ENCODE measurements at regions not wholly inside any gene's neighbourhood (a gene's known extent, or its start where the extent isn't known, plus 50 kb on each side); places are given as distances from the start of the nearest gene placed in this dataset.
"Not testable (repeated sequence)": the region's sequence is repeated elsewhere in the genome, so short reads cannot be mapped to it uniquely, and the experiment has no call there.

DNA sequence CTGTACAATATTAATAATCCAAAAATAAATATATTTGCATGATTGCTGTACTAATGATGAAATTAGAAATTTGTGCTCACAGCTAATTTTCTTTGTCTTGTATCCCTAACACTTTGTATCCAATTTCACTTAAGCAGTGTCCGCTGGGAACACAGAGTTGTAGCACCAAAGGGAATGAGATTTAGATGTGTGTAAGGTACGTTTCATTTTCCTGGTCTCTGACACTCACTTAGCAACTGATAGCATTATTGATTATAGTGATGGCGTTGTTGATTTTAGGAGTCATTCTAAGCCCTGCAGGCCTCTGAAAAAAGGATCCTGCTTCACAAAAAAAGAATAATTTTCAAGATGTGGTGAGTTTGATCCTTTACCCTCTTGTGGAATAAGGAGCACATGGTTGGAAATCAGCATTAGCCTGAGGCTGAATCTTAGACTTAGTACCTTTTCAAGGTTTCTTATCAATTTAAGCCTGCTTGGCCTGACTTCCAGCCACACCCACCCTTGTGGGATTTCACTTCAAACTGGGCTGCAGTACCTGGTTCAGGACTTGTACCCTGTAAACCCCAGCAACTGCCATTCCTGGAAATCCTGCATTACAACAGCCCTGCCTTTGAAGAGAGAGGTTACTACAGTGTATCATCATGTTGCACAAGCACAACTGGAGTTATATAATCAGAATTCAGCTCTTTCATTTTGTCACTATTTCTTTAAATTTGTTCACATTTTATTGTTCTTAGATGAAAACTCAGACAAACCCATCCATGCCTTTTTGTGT lies 116.2 kb downstream of the RND3 start:
- no peak for DNase-seq (ENCODE audit: low read depth in 2 of 2)

DNA sequence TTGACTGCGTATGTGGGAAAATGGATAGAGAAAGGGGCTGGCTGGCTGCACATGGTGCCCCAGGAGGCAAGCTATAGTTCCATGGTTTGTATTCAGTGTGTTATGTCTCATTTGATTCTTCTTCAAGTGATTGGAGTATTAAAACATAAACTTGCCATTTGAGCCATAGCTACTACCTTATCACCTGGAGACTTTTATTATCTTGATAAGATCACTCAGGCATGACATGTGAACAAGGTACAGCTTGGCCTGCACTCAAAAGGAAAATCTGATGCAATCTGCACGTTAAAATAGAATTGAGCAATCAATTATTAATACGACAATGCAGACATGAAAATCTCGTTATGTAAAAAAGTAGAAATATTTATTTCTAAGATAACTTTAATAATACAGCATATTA lies 116.9 kb downstream of the RND3 start:
- no peak for DNase-seq (ENCODE audit: low read depth in 2 of 2)

DNA sequence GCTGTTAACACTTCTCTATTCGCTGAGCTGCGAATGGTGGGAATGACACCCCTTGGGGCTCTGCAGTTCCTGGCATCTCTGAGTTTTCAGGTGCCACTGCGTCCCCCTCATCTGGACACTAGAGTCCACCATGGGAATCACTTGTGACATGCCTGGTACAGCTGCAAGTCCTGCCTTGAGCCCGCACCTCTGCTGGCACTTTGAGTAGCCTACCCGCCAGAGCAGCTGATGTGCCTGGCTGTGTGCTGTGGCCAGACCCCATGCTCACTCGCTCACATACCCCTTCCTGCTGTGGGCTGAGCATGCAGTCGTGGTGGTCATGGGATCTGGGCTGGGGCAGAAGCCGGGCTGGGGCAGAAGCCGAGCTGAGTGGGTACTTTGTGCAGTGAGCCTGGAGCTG lies 117.6 kb downstream of the RND3 start:
- DNase-seq (ENCODE audit: low read depth in 2 of 2) = no peak

DNA sequence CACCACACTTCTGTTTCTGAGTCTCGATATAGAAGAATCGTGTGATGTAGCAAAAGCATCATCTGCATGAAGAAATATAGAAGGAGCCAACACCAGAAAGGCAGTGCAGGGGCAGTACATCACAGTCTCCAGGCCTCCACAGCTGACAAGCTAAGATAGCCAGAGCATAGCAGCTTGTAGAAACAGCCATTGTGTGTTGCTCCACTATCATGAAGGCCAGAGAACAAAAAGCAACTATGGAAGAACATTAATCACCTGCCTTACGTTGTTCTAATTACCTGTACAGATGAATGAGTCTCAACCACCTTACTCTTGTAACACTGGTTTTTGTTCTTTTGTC lies 129.0 kb downstream of the RND3 start:
- DNase-seq (ENCODE audit: low read depth in 2 of 2) = no peak

DNA sequence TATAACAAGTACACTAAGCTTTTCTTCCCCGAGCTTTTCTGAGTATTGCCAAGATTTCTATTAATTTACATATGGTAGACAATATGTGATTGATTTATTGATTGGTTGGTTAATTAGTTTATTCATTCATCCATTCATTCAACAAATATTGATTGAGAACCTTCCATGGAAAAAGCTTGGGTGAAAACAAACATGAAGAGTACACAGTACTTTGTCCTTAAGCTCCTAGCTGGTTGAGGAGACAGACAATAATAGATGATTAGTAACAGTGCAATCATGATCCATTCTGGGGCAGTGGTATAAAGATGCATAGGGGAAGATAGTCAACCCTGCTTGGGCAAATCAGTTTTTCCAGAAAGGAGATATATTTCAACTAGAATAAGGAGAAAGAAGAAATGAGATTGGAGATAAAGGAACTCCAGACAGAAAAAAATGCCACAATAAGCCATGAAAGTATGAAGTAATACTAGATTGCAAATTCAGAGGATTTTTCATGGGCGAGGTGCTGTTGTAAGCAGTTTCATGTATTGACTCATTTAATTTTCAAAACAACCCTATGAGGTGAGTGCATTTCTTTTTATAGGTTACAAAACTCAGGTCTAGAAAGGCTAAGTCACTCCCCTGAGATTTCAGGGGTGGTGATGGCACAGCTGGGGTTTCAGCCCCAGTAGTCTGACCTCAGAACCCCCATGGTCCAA lies 129.5 kb downstream of the RND3 start:
- DNase-seq (ENCODE audit: low read depth in 2 of 2) = no peak

DNA sequence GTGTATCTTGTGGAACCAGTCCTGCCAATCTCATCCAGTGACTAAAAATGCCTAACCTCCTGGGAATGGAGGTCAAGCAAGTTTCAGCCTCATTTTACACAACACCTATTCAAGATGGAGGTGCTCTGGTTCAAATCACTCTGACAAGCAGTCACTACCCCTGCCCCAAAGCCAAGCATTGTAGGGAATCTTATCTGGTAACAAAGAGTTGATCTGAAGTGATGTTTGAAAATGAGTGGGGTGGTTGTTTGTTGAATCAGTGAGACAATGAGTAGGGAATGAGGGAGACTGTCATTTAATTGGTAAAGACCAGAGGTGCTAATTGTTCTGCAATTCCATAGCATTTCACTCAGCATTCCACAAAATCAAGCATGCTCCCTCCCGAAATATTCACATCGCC lies 132.0 kb downstream of the RND3 start:
- DNase-seq (ENCODE audit: low read depth in 2 of 2) = no peak

DNA sequence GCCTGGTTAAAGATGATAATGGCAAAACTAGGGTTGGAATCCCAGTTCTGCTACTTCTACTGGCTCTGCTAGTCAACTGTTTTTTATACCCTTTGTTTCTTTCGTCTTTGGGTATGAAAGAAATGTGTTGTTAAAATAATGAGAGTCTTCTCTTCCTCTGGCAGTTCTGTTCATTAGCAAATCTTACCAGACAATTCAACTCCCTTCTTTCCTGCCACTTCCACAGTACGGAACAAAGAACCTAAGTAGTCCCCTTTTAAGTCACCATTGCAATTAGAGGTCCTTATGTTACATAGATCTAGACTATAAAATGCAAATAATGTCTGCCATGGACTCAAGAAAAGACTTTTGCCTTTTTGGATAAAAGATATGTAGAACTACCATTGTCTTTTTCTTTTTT lies 134.1 kb downstream of the RND3 start:
- no peak for DNase-seq (ENCODE audit: low read depth in 2 of 2)

DNA sequence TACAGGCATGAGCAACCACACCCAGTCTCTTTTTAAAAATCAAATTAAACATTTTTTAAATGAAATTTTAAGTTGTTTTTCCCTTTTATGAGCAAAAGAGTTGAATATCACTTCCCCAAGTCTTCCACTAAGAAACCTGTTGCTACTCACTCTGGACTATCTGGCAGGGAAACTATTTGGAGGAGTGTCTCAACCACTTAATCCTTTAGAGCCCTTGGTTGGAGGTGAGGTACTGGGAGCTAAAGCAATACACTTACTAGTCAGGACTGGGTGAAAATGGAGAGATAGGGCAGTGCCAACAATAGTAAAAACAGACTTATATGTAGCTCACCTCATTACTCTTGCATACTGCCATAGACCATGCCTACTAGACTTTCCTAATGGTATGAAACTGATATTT lies 135.5 kb downstream of the RND3 start:
- DNase-seq (ENCODE audit: low read depth in 2 of 2) = no peak

DNA sequence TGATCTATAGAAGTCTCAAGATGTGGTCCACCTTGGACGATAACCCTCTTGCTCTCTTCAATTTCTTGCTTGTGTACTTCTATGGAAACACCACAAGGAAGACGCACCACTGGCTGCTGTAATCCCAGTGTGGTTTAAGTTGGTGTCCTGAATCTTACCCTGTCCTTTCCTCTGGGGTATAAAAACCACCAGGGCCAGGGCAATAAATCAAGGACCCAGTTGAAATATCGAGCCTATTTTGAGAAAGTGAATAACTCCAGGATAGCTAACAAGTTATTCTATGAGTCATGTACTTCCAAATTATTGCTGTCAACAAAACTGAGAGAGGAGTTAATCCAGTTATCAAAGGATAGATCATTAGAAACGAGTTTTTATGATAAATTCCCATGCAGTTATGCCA lies 137.0 kb downstream of the RND3 start:
- DNase-seq (ENCODE audit: low read depth in 2 of 2) = no peak

DNA sequence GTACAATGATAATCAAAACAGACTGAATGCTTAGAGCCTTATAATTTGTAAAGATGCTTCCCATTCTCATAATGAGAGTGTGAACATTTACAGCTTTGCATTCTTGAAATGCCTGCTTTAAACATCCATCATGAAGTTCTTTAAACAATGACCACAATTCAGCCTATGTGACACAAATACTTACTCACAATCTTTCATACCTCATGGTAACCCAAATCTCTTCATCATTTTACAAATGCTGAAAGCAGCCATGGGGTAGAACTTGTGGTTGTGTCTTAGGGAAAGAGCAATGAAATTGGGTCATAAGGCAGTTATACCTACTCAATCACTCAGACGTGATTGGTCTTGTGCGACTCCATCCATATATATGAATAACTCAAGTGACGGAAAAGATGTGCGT lies 140.7 kb downstream of the RND3 start:
- no peak for DNase-seq (ENCODE audit: low read depth in 2 of 2)

DNA sequence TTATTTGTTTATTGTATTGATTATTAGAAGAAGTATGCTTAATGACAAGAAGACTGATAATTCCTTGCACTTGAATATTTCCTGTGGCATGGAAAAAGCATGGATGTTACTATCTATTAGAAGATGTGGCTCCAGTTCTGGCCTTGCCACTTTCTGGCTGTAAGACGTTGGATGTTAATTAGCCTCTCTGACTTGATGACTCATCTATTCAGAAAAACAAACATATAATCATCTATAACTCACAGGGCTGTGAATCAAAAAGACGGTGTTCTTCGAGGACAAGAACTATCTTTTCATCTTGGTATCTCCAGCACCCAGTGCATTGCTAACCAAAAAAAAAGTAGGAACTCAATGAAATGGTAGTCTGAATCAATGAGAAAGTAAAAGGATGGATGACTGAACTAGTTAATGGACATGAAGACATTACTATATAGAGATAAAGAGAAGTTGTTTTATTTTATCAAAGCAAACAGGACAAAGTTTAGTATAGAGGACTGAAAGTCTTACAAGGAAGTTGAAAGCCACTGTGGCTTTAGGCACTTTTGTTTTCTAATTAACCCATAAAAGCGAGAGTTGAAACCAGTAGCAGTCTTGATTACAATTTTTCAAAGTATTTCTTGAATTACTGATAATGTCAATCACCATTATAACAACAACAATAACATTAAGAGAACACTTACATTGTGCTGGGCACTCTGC lies 145.3 kb downstream of the RND3 start:
- no peak for DNase-seq (ENCODE audit: low read depth in 2 of 2)

DNA sequence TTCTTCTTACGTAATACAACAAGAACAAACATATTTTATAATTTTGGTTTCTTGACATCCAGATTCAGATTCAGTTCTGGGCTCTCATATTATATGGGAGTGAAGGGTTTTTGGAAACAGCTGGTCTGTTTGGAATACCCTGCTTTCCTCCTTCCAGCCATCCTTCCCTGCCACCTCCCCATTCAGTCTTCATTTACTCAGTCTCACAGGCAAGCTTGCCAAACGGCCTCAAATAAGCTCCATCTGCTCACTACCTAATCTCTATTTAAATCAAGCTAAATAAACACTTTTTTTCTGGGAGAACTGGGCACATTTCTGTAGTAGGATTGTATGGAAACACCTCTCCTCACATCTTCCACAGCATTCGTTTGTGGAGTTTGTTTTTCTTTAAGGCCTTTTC lies 147.5 kb downstream of the RND3 start:
- DNase-seq (ENCODE audit: low read depth in 2 of 2) = no peak

DNA sequence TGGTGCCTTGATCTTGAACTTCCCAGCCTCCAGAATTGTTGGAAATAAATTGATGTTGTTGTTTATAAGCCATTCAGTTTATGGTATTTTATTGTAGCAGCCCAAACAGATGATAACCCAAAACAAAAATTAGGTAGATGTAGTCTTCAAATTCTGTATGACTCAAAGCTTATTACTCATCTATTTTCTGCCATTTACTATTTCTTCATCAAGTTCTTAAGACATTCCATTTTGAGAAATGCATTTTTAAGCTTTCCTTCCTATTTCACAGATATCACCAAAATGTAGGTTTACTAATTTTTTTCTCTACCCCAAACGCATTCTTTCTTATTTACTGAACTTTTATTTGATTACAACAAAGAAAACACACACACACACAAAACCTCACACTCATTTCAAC lies 148.2 kb downstream of the RND3 start:
- DNase-seq (ENCODE audit: low read depth in 2 of 2) = no peak

DNA sequence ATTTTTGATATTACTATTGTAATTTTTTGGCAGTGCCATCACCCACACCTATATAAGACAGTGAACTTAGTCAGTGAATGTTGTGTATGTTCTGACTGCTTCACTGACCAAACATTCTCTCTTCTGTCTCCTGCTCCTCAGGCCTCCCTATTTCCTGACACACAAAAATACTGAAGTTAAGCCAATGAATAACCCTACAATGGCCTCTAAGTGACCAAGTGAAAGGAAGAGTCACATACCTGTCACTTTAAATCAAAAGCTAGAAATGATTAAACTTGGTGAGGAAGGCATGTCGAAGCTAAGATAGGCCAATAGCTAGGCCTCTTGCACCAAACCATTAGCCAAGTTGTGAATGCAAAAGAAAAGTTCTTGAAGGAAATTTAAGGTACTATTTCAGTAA lies 151.9 kb downstream of the RND3 start:
- no peak for DNase-seq (ENCODE audit: low read depth in 2 of 2)

DNA sequence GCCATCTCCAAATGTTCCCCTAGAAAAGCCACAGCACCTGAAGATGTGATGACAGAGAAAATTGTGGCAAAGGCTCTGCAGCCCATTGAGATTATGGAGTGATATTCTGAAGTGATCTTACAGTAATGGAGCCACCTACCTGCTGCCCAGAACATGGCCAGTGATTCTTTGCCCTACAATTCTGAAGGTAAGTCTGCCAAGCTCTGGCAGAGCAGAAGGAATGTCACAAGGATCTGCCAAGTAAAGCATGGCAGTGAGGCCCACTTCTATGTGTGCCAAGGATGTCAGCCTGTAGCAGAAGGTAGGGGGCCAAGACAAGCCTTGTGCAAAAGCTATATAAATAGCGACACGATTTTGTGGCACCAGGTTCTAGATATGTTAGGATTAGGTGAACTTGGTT lies 155.1 kb downstream of the RND3 start:
- DNase-seq (ENCODE audit: low read depth in 2 of 2) = no peak

DNA sequence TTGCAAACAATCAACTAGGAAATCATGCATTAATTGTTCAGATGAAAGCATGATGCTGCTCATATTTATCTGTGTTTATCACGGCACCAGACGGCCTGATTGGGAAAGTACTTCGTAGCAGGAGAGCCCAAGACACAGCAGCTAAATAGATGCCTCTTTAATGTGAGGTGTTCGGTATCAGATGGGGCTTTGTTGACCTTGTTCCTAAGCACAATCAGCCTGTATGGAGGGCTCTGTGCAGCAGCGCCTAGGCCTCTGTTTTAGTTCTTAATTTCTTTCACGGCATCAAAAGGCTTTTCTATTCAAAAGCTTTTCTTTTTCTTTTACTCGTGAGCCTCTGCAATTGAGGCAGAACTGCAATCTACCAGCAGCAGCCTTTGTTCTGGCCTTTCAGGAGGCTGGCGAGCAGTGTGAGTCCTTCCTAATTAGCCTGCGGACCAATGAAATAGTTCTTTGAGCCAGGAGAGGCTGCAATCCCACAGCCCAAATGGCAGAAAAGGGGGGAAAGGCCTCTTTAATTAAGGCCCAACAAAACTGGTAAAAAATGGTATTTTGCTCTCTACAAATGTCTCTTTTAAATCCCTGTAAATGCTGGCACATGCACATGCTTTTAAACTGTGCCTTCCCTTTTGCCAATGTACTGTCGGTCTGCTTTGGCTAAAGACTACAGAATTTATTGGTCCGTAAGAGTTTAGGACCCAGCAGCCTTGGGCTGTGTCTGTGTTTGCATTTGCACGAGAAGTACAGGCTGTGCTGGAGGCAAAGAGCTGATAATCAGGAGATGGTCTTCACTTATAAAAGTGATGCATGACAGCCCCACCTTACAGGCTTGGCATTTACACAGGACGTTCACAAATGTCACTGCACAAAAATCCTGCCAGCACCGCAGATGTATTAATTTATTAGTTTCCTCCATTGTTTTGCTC lies 159.6 kb downstream of the RND3 start:
- DNase-seq (ENCODE audit: low read depth in 2 of 2) = no peak

DNA sequence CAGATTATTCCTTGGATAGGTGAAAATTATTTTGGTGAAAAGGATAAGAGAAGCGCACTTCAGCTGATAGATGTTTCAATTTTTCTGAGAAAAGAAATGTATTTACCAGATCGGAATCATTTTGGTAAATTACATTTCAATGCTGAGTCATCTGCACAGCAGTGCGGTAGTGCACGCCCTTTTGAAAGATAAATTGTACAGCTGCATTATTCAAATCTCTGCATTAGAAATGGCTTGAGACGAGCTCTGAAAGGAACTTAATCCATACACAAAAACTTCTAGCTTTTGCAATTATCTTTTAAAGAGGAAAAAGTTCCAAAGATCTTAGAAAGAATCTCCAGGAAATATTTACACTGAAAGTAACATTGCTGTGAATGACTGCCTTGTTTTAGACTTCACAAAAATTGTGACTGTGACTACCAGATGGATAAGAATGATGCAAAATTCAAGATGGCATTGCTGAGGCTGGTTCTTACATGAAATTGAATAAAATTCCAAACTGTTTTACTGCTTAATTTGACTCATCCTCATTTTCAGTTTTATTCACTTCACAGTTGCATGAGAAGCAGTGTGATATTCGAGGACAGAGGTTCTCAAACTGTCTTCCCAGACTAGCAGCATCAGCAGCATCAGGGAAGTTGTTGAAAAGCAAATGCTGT lies 161.7 kb downstream of the RND3 start:
- no peak for DNase-seq (ENCODE audit: low read depth in 2 of 2)

DNA sequence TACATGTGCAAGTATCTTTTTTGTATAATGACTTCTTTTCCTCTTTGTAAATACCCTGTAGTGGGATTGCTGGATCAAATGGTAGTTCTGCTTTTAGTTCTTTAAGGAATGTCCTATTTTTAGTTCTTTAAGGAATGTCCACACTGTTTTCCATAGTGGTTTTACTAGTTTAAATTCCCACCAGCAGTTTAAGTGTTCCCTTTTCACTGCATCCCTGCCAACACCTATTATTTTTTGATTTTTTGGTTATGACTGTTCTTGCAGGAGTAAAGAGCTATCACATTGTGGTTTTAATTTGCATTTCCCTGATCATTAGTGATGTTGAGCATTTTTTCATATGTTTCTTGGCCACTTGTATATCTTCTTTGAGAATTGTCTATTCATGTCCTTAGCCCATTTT lies 164.4 kb downstream of the RND3 start:
- not testable (repeated sequence) for DNase-seq (ENCODE audit: low read depth in 2 of 2)

DNA sequence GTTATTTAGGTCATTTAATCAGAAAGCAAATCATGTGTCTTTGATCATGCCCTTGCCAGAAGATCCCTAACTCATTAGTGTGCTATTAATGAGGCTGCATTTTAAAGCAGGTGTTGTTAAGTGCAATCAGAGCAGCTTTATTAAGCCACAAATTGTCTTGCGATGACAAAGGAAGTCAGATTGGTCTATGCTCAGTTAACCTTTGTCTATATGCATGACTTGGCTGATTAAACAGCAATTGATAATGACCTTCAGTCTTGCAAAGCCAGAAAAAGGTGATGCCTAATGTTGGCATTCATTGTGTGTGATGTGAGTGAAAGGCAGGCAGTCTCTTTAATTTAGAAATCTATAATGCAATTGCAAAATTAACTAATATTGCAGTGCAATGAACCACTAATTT lies 166.9 kb downstream of the RND3 start:
- DNase-seq (ENCODE audit: low read depth in 2 of 2) = no peak

DNA sequence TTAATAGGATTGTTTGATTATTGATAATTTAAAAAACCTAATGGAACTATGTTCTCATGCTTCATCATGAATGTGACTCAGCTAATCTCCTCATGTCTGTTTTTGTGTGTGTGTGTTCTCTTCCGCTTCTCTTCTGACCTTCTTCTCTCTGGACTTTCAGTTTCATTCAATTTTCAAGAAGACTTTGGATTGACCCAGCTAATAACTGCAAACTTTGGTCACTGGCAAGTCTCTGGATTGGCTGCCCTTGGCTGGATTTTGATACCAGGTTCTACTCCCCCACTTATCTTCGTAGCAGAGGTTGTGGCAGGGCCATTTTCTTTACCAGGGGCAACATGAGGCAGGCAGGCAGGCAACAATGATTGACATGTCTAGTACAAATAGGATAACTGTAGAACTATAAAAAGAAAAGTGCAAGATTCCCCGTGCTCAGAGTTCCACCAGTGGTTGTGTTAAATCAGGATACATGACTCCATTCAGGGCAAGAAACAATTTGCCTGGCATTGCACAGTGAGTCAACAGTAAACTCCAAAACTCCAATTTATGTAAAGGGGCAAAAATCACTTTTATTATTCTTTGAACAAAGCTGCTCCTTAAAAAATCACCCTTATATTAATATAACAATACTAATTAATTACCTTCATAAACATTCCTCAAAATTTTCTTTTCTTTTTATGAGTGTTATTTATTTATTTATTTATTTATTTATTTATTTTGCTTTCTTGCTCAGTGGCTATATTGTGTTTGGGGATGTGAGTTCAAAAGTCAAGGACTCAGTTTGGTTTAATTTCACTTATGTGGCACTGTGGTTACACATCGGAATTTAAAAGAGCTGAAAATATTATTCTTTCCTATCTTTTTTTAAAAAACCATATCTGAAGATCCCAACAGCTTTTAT lies 167.6 kb downstream of the RND3 start:
- DNase-seq (ENCODE audit: low read depth in 2 of 2) = no peak
